GM12874 (cell line): ENCODE measurements at regions not wholly inside any gene's neighbourhood (a gene's known extent, or its start where the extent isn't known, plus 50 kb on each side); places are given as distances from the start of the nearest gene placed in this dataset.

ENCODE experiments used
- TF ChIP-seq, protein P1 (sequence below): IDR thresholded peaks from 2 replicates; pipeline ENCODE4 v1.5.1; 2011; ENCODE audit warnings: low read depth, mild to moderate bottlenecking, control low read depth, low read length, moderate library complexity; ENCODE audit not compliant: insufficient read depth

DNA sequence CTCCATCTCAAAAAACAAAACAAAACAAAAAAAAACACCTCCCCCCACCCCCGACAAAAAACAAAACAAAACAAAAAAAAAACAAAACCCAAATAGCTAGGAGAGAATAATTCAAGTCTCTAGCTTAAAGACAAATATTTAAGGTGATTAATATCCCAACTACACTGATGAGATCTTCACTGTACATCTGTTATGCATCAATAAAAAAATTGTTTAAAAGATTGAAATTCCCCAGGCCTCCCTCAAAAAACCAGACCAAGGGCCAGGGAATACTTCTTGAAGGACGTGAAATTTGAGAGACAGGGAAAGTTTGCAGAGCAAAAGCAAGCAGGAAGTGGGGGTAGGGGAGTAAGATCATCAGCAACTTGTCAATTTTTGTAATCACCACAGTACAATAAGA lies 232.6 kb downstream of the REEP3 start:
- TF ChIP-seq, protein P1, sequence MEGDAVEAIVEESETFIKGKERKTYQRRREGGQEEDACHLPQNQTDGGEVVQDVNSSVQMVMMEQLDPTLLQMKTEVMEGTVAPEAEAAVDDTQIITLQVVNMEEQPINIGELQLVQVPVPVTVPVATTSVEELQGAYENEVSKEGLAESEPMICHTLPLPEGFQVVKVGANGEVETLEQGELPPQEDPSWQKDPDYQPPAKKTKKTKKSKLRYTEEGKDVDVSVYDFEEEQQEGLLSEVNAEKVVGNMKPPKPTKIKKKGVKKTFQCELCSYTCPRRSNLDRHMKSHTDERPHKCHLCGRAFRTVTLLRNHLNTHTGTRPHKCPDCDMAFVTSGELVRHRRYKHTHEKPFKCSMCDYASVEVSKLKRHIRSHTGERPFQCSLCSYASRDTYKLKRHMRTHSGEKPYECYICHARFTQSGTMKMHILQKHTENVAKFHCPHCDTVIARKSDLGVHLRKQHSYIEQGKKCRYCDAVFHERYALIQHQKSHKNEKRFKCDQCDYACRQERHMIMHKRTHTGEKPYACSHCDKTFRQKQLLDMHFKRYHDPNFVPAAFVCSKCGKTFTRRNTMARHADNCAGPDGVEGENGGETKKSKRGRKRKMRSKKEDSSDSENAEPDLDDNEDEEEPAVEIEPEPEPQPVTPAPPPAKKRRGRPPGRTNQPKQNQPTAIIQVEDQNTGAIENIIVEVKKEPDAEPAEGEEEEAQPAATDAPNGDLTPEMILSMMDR: no peak

DNA sequence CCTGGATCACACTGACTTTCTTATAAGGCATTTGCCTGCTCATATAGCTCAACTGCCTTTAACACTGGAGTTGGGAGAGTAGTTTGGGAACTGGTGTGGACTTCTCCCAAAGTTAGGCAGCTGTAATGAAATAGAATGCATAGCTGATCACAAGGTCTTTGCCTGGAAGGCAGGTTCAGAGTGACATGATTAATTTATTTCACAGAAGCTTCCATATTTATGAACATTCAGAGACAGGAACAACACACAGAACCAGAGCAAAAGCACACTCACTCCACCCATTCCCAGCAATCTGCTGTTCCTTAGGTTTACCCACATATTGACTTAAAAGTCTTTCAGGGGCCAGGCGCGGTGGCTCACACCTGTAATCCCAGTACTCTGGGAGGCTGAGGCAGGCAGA lies 234.2 kb downstream of the REEP3 start:
- TF ChIP-seq, protein P1: no peak

DNA sequence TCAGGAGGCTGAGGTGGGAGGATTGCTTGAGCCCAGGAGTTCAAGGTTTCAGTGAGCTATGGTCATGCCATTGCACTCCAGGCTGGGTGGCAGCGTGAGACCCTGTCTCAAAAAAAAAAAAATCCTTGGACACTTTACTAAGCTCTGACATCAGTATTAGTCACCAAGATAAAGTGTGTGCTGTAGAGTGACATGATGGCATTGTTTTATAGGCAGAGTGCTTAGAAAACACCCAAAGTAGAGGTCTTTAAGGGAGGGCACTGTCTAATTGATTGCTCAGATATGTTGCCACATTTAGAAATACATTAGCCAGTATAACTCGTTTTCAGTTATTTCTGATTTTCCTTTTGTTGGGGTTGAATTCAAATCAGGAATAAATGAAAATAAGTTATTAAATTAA lies 235.9 kb downstream of the REEP3 start:
- TF ChIP-seq, protein P1: no peak

DNA sequence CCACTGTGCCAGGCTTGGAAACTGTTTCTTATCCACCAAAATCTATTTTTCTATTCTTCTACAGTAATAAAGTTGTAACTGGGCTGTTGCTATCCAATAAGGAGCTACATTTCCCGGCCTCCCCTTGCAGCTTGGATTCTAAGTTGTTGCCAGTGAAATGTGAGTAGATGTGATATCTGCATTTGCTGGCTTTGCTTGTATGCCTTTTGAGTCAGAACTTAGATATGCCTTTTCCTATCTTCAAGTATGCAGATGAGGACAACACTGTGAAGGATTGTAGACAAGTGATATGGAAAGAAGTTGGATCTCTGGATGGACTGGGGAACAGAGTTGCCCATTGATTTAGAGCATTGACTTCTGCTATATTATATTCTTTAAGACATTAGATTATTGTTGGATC lies 236.9 kb downstream of the REEP3 start:
- TF ChIP-seq, protein P1: no peak

DNA sequence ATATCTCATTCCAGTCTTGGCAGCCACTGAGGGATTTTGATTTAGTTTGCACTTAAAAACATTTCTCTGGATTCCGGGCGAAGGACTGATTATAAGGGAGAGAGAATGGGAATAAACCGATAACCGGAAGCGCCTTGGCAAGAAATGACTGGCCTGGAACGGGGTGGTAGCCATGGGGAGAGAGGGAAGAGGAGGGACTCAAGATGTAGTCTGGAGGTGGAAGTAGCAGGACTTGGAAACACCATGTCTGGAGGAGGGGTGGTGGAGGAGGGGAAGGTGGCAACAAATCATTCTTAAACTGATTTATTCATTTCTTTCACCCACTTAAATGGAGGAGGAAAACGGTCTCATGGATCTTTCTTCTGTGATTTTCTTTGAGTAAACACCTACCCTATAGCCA lies 238.1 kb downstream of the REEP3 start:
- TF ChIP-seq, protein P1: no peak

DNA sequence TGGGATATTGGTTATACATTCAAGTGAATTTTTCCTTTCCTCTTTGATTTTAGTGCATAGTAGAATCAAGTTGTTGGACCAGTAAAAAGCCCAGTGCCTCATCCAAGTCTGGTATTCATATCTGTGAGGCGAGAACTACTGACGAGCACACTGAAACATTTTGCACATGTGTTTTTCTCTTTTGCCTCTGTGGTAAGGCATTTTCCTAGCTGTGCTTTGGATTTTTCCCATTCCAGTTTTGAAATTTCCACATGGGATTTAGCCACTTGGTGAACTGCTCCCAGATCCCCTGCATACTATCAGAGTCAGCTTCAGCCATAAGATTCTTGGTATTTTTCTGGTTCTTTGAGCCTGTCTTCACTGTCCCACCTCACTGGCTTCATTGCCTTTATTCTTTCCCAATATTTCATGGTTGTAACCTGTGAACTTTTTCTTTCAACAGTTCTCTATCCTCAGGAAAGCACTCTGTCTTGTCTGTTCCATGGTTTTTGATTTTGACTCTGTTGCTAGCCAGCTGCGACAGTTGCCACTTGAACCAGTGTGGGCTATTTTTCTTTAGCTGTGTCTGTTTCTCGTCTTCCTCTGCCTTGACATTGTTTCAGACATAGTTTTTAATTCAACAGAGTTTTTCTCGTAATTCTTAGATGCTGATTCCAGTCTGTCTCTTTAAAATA lies 239.0 kb downstream of the REEP3 start:
- TF ChIP-seq, protein P1: no peak

DNA sequence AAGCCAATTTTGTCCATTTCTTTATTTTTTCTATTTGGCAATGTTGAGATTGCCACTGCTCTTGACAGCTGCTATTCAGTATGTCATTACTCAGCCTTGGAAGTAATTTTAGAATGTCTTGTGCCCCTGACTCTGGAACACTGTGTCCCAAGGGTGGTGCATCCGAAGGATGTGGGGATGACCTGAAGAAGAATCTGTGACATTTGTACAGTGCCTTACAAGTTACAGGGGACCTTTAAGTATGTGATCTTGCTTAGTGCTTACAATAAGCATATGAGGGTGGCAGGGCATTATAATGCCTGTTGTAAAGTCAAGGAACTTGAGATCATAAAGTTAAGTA lies 239.5 kb downstream of the REEP3 start:
- TF ChIP-seq, protein P1: no peak

DNA sequence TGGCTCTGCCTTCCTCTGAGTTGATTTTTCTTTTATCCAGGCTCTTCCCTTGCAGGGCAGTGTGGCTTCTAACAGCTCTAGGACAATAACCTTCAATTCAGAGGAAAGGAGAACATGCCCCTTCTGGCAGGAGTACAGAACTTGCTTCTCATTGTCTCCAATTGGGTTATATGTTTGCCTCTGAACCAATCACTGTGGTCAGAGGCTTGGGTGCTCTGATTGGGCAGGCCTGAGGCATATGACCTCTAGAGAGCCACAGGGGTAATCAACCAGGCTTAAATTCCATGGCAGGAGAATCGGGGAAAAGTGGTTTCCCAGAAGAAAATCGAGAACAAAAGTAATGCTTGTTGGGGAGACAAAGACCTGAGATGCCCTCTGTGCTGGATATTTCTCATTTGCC lies 240.0 kb downstream of the REEP3 start:
- TF ChIP-seq, protein P1: no peak
